ENCODE measurements at regions not wholly inside any gene's neighbourhood (a gene's known extent, or its start where the extent isn't known, plus 50 kb on each side); places are given as distances from the start of the nearest gene placed in this dataset.

- no peaks in the 10 kb centered on the region for H3K9me3 ChIP-seq
- intact Hi-C loops (cut with DNase I; ENCODE audit: low total_unique reads), result no loop called here
- H3K27ac ChIP-seq, result no peak overlapping the region
- no peaks in the 10 kb centered on the region for H3K27me3 ChIP-seq
- TF ChIP-seq POLR2A (IDR thresholded peaks at IDR 0.05) (no peak), CTCF (IDR thresholded peaks at IDR 0.05) (no peak), POLR2AphosphoS5 (IDR thresholded peaks at IDR 0.05) (no peak)
- H3K4me1 ChIP-seq, result no peaks in the 10 kb centered on the region
- no peaks in the 10 kb centered on the region for H3K36me3 ChIP-seq
- no peak overlapping the region for H3K4me3 ChIP-seq
- DNase-seq (ENCODE audit: low spot score in 2 of 2), result no peak
These were observed 56.9 kb downstream of the RDH14 start for GRCh38 chr2:18503376-18504228.

- Histone ChIP-seq H3K36me3 (no peaks in the 10 kb centered on the region), H3K27ac (no peak overlapping the region), H3K4me1 (no peaks in the 10 kb centered on the region), H3K9me3 (no peaks in the 10 kb centered on the region), H3K27me3 (no peaks in the 10 kb centered on the region), H3K4me3 (no peak overlapping the region)
- DNase-seq (ENCODE audit: low spot score in 2 of 2), result no peak
- intact Hi-C loops (cut with DNase I; ENCODE audit: low total_unique reads), result no loop called here
- TF ChIP-seq POLR2A (IDR thresholded peaks at IDR 0.05), result no peak
- TF ChIP-seq POLR2AphosphoS5 (IDR thresholded peaks at IDR 0.05), result no peak
These were observed 58.3 kb downstream of the RDH14 start for GRCh38 chr2:18502142-18502541.

- intact Hi-C loops (cut with DNase I; ENCODE audit: low total_unique reads), result no loop called here
- no peak for DNase-seq (ENCODE audit: low spot score in 2 of 2)
- H3K27me3 ChIP-seq, result no peaks in the 10 kb centered on the region
These were observed 58.7 kb downstream of the RDH14 start for GRCh38 chr2:18501729-18502128.

GRCh38 chr2:18501156-18501555 lies 59.3 kb downstream of the RDH14 start:
- H3K27me3 ChIP-seq, result no peaks in the 10 kb centered on the region
- intact Hi-C loops (cut with DNase I; ENCODE audit: low total_unique reads), result no loop called here
- no peak overlapping the region for H3K4me3 ChIP-seq
- H3K27ac ChIP-seq, result no peak overlapping the region
- no peak for TF ChIP-seq POLR2A (IDR thresholded peaks at IDR 0.05)
- TF ChIP-seq POLR2AphosphoS5 (IDR thresholded peaks at IDR 0.05), result no peak
- no peak for TF ChIP-seq CTCF (IDR thresholded peaks at IDR 0.05)
- H3K9me3 ChIP-seq, result no peaks in the 10 kb centered on the region
- no peaks in the 10 kb centered on the region for H3K4me1 ChIP-seq
- H3K36me3 ChIP-seq, result no peaks in the 10 kb centered on the region
- DNase-seq (ENCODE audit: low spot score in 2 of 2), result no peak

More at GRCh38 chr2:18501729-18502128, 58.7 kb downstream of the RDH14 start:
- no peak for TF ChIP-seq POLR2A (IDR thresholded peaks at IDR 0.05)
- TF ChIP-seq CTCF (IDR thresholded peaks at IDR 0.05), result no peak
- TF ChIP-seq POLR2AphosphoS5 (IDR thresholded peaks at IDR 0.05), result no peak
- Histone ChIP-seq H3K9me3 (no peaks in the 10 kb centered on the region), H3K4me3 (no peak overlapping the region), H3K4me1 (no peaks in the 10 kb centered on the region), H3K36me3 (no peaks in the 10 kb centered on the region), H3K27ac (no peak overlapping the region)

- H3K9me3 ChIP-seq, result no peaks in the 10 kb centered on the region
- H3K36me3 ChIP-seq, result no peaks in the 10 kb centered on the region
- no peak overlapping the region for H3K27ac ChIP-seq
- intact Hi-C loops (cut with DNase I; ENCODE audit: low total_unique reads), result no loop called here
- no peaks in the 10 kb centered on the region for H3K4me1 ChIP-seq
- no peak for TF ChIP-seq POLR2AphosphoS5 (IDR thresholded peaks at IDR 0.05)
- TF ChIP-seq POLR2A (IDR thresholded peaks at IDR 0.05), result no peak
- TF ChIP-seq CTCF (IDR thresholded peaks at IDR 0.05), result no peak
- H3K27me3 ChIP-seq, result no peaks in the 10 kb centered on the region
- no peak overlapping the region for H3K4me3 ChIP-seq
- DNase-seq (ENCODE audit: low spot score in 2 of 2), result no peak
These were observed 60.1 kb downstream of the RDH14 start for GRCh38 chr2:18500333-18500732.

Data from breast epithelium (tissue), 4 donors.